8988T (cell line): ENCODE measurements at regions not wholly inside any gene's neighbourhood (a gene's known extent, or its start where the extent isn't known, plus 50 kb on each side); places are given as distances from the start of the nearest gene placed in this dataset.
"Not testable (repeated sequence)": the region's sequence is repeated elsewhere in the genome, so short reads cannot be mapped to it uniquely, and the experiment has no call there.

Experiments
- DNase-seq: peaks from one replicate; pipeline ENCODE4 v3.0.0; 2011

GRCh38 chr14:34381304-34381703 is 80.7 kb downstream of the SPTSSA start:
- DNase-seq: not testable (repeated sequence)

GRCh38 chr14:34380471-34380845 is 81.6 kb downstream of the SPTSSA start:
- no peak for DNase-seq

GRCh38 chr14:34379816-34380470 is 82.1 kb downstream of the SPTSSA start:
- no peak for DNase-seq

- DNase-seq: no peak
Measured at GRCh38 chr14:34376649-34377267, 85.3 kb downstream of the SPTSSA start.

- DNase-seq: no peak
Measured at GRCh38 chr14:34374998-34375740, 86.9 kb downstream of the SPTSSA start.

GRCh38 chr14:34373191-34373590 is 88.8 kb downstream of the SPTSSA start:
- no peak for DNase-seq

GRCh38 chr14:34372786-34373185 is 89.3 kb downstream of the SPTSSA start:
- DNase-seq: no peak

- no peak for DNase-seq
Measured at GRCh38 chr14:34369648-34370030, 92.4 kb downstream of the SPTSSA start.

GRCh38 chr14:34368971-34369647 is 92.9 kb downstream of the SPTSSA start:
- no peak for DNase-seq

GRCh38 chr14:34368115-34368970 is 93.7 kb downstream of the SPTSSA start:
- no peak for DNase-seq

GRCh38 chr14:34365309-34365915 is 96.6 kb downstream of the SPTSSA start:
- no peak for DNase-seq

- DNase-seq: no peak
Measured at GRCh38 chr14:34364201-34364600, 97.8 kb downstream of the SPTSSA start.

GRCh38 chr14:34363733-34364134 is 98.3 kb downstream of the SPTSSA start:
- DNase-seq: no peak

GRCh38 chr14:34362641-34363251 is 99.3 kb downstream of the SPTSSA start:
- no peak for DNase-seq

GRCh38 chr14:34361504-34362011 is 100.5 kb downstream of the SPTSSA start:
- DNase-seq: no peak

- no peak for DNase-seq
Measured at GRCh38 chr14:34359420-34360117, 102.5 kb downstream of the SPTSSA start.

- no peak for DNase-seq
Measured at GRCh38 chr14:34356264-34356654, 105.8 kb downstream of the SPTSSA start.

- DNase-seq: no peak
Measured at GRCh38 chr14:34355584-34356263, 106.3 kb downstream of the SPTSSA start.

GRCh38 chr14:34354556-34354955 is 107.5 kb downstream of the SPTSSA start:
- no peak for DNase-seq

GRCh38 chr14:34350903-34351302 is 111.1 kb downstream of the SPTSSA start:
- no peak for DNase-seq
